HCT116 (cell line): ENCODE measurements at regions not wholly inside any gene's neighbourhood (a gene's known extent, or its start where the extent isn't known, plus 50 kb on each side); places are given as distances from the start of the nearest gene placed in this dataset.

ENCODE experiments used
- ATAC-seq: fragments of 200-7000 bp; cut with Tn5 transposase; 2 replicates; pipeline ENCODE4 v1.9.1; 2020; ENCODE audit warnings: mild to moderate bottlenecking, moderate library complexity
- BruUV-seq: library from RNA; stranded (reverse); fragments of 400-500 nt; replicated peaks from 2 replicates; lab custom pipeline; 2021; lab: Mats Ljungman, UMichigan
- CTCF ChIA-PET: fragments of 300-600 bp; sonication (Branson Sonifier 250); formaldehyde crosslinking; loops from one replicate; lab custom pipeline; 2021; ENCODE audit warnings: antibody characterized with exemption; lab: Charles Lee
- POLR2A ChIA-PET: fragments of 300-600, 350-600 bp; sonication (Branson Sonifier 250); formaldehyde crosslinking; loops from one replicate; lab custom pipeline; 2021; ENCODE audit warnings: antibody characterized with exemption; lab: Charles Lee
- RAD21 ChIA-PET, 2 experiments: fragments of 300-600 bp; sonication (Branson Sonifier 250); formaldehyde crosslinking; loops; one replicate each; lab custom pipeline; 2023; ENCODE audit warnings: low total read pairs in 2 of 2; ENCODE audit not compliant: uncharacterized antibody in 2 of 2, unreplicated experiment in 2 of 2, low non-redundant PET in 1 of 2; lab: Charles Lee
- DNase-seq: peaks from one replicate; pipeline ENCODE4 v3.0.0-alpha.2; 2010; ENCODE audit warnings: low read depth, low spot score
- H2AFZ ChIP-seq: fragments of 200-600 bp; shearing (Covaris generic), sonication (generic); 2 replicates; pipeline ENCODE4 v1.6.1; 2017; ENCODE audit warnings: low read depth, mixed run types, mixed read lengths, antibody characterized with exemption, low read length; ENCODE audit not compliant: poor library complexity, severe bottlenecking
- H3K27ac ChIP-seq: 2 replicates; pipeline ENCODE4 v1.5.1; 2012; ENCODE audit warnings: low read depth, low read length
- H3K27me3 ChIP-seq: fragments of 200-600 bp; sonication (generic); 2 replicates; pipeline ENCODE4 v1.6.1; 2016; ENCODE audit warnings: mixed run types, low read length, mixed read lengths; ENCODE audit not compliant: insufficient read depth
- H3K36me3 ChIP-seq, 2 experiments: fragments of 200-500 bp in 1 of 2; fragments of 200-600 bp in 1 of 2; sonication (Bioruptor generic) in 1 of 2; sonication (generic) in 1 of 2; 2 replicates each; pipeline versions ENCODE4 v1.5.1 to v1.6.1; 2014 to 2016; ENCODE audit warnings: low read length in 2 of 2, inconsistent platforms in 1 of 2, mixed read lengths in 1 of 2, mixed run types in 1 of 2; ENCODE audit not compliant: insufficient read depth in 2 of 2, control insufficient read depth in 1 of 2
- H3K4me1 ChIP-seq, 2 experiments: fragments of 200-600 bp in 1 of 2; sonication (generic) in 1 of 2; 2 replicates each; pipeline versions ENCODE4 v1.5.1 to v1.6.1; 2012 to 2017; ENCODE audit warnings: low read length in 2 of 2, inconsistent platforms in 1 of 2, mild to moderate bottlenecking in 1 of 2, mixed read lengths in 1 of 2, mixed run types in 1 of 2, moderate library complexity in 1 of 2; ENCODE audit not compliant: insufficient read depth in 2 of 2, control insufficient read depth in 1 of 2
- H3K4me2 ChIP-seq: fragments of 200-600 bp; sonication (generic); 2 replicates; pipeline ENCODE4 v1.6.1; 2017; ENCODE audit warnings: mixed run types, low read length, mixed read lengths
- H3K4me3 ChIP-seq, 2 experiments: fragments of 200-600 bp in 1 of 2; sonication (generic) in 1 of 2; replicated peaks in 1 of 2; 2 replicates each; pipeline ENCODE4 v1.5.1; 2011 to 2016; ENCODE audit warnings: low read length in 2 of 2, control low read depth in 1 of 2, low read depth in 1 of 2, mild to moderate bottlenecking in 1 of 2, mixed read lengths in 1 of 2, mixed run types in 1 of 2
- H3K79me2 ChIP-seq: fragments of 200-600 bp; sonication (generic); 2 replicates; pipeline ENCODE4 v1.6.1; 2017; ENCODE audit warnings: mild to moderate bottlenecking, mixed run types, low read length, moderate library complexity, mixed read lengths; ENCODE audit not compliant: insufficient read depth
- H3K9ac ChIP-seq: fragments of 200-600 bp; sonication (generic); 2 replicates; pipeline ENCODE4 v1.6.1; 2016; ENCODE audit warnings: low read length, mixed read lengths
- H3K9me2 ChIP-seq: fragments of 200-600 bp; sonication (generic), shearing (Covaris generic); 2 replicates; pipeline ENCODE4 v1.6.1; 2017; ENCODE audit warnings: mixed run types, mild to moderate bottlenecking, moderate library complexity; ENCODE audit not compliant: insufficient read depth
- H3K9me3 ChIP-seq, 2 experiments: fragments of 200-500 bp in 1 of 2; fragments of 200-600 bp in 1 of 2; sonication (Bioruptor generic) in 1 of 2; sonication (generic) in 1 of 2; 2 replicates each; pipeline ENCODE4 v1.6.1; 2014 to 2017; ENCODE audit warnings: low read length in 2 of 2, mixed read lengths in 2 of 2, inconsistent platforms in 1 of 2, low read depth in 1 of 2, mild to moderate bottlenecking in 1 of 2, mixed run types in 1 of 2, moderate library complexity in 1 of 2; ENCODE audit not compliant: control insufficient read depth in 1 of 2, insufficient read depth in 1 of 2
- H4K20me1 ChIP-seq: fragments of 200-600 bp; sonication (generic), shearing (Covaris generic); 2 replicates; pipeline ENCODE4 v1.6.1; 2017; ENCODE audit warnings: mixed run types, mild to moderate bottlenecking, moderate library complexity; ENCODE audit not compliant: insufficient read depth
- CBX3 ChIP-seq: IDR thresholded peaks from 2 replicates; pipeline ENCODE4 v1.6.1; 2012; ENCODE audit warnings: low read depth
- CEBPB ChIP-seq: IDR thresholded peaks from 2 replicates; pipeline ENCODE4 v1.6.1; 2012; ENCODE audit warnings: low read depth
- JUND ChIP-seq: IDR thresholded peaks from 2 replicates; pipeline ENCODE4 v1.6.1; 2012
- POLR2A ChIP-seq: IDR thresholded peaks from 2 replicates; pipeline ENCODE4 v1.7.0; 2011; ENCODE audit warnings: borderline replicate concordance; ENCODE audit not compliant: insufficient read depth, insufficient read length; ENCODE audit errors: extremely low read depth
- POLR2AphosphoS5 ChIP-seq: IDR thresholded peaks from 2 replicates; pipeline ENCODE4 v1.6.1; 2011; ENCODE audit warnings: mild to moderate bottlenecking, low read depth, low read length, moderate library complexity
- RAD21 ChIP-seq: IDR thresholded peaks from 2 replicates; pipeline ENCODE4 v1.6.1; 2012; ENCODE audit warnings: low read depth, mild to moderate bottlenecking
- SIN3A ChIP-seq: IDR thresholded peaks from 2 replicates; pipeline ENCODE4 v1.6.1; 2012; ENCODE audit warnings: low read depth
- SRF ChIP-seq: IDR thresholded peaks from 2 replicates; pipeline ENCODE4 v1.6.1; 2012; ENCODE audit warnings: low read depth
- TCF7L2 ChIP-seq: IDR thresholded peaks from 2 replicates; pipeline ENCODE4 v1.7.0; 2011; ENCODE audit warnings: borderline replicate concordance, inconsistent platforms; ENCODE audit not compliant: insufficient read depth, insufficient read length; ENCODE audit errors: extremely low read depth
- ZNF274 ChIP-seq: fragments of 200-500 bp; sonication (Bioruptor generic); IDR thresholded peaks from 2 replicates; pipeline ENCODE4 v1.6.1; 2014; ENCODE audit warnings: mild to moderate bottlenecking, low read depth, low read length, inconsistent platforms
- intact Hi-C: fragments of 100-400 bp; cut with micrococcal nuclease; formaldehyde crosslinking; loops from 2 replicates; pipeline ENCODE4 v1.10.0; 2022
- TF ChIP-seq, protein P1 (sequence below): IDR thresholded peaks from 2 replicates; pipeline ENCODE4 v1.6.1; 2011; ENCODE audit warnings: mild to moderate bottlenecking, low read length, moderate library complexity; ENCODE audit not compliant: insufficient replicate concordance; ENCODE audit errors: extremely low read depth
- TF ChIP-seq, protein P2 (sequence below): IDR thresholded peaks from 2 replicates; pipeline ENCODE4 v1.6.1; 2012; ENCODE audit warnings: low read depth
- TF ChIP-seq, protein P3 (sequence below), 3 experiments: fragments of 200-600 bp in 1 of 3; sonication (generic) in 1 of 3; IDR thresholded peaks in 2 of 3; conservative IDR thresholded peaks in 1 of 3; 2 replicates each; pipeline ENCODE4 v1.5.1; 2012 to 2017; ENCODE audit warnings: low read depth in 2 of 3, low read length in 2 of 3, antibody characterized with exemption in 1 of 3, borderline replicate concordance in 1 of 3, control low read depth in 1 of 3, mild to moderate bottlenecking in 1 of 3, mixed read lengths in 1 of 3, mixed run types in 1 of 3, moderate library complexity in 1 of 3; ENCODE audit not compliant: insufficient read depth in 1 of 3
- TF ChIP-seq, protein P4 (sequence below): IDR thresholded peaks from 2 replicates; pipeline ENCODE4 v1.6.1; 2012
- TF ChIP-seq, protein P5 (sequence below): IDR thresholded peaks from 2 replicates; pipeline ENCODE4 v1.6.1; 2012

DNA sequence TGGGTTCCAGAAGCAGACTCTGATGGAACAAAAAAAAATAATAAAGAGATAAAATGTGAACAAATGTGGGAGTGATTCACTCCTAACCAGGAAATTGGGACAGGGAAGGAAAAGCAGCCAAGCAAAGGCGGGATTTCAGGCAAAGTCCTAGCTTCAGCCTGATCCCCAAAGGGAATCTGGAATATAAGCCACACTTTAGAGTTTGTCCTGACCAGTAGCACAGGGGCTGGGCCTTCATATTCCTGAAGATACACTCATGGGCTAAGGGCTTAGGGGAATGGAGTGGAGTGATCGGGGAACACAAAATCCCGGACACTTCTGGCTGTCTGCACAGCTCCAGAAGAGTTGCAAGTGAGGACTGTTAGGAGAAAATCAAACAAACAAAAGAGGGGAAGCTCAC is 135.0 kb upstream of the COL8A1 start (continued):
- TF ChIP-seq, protein P1, sequence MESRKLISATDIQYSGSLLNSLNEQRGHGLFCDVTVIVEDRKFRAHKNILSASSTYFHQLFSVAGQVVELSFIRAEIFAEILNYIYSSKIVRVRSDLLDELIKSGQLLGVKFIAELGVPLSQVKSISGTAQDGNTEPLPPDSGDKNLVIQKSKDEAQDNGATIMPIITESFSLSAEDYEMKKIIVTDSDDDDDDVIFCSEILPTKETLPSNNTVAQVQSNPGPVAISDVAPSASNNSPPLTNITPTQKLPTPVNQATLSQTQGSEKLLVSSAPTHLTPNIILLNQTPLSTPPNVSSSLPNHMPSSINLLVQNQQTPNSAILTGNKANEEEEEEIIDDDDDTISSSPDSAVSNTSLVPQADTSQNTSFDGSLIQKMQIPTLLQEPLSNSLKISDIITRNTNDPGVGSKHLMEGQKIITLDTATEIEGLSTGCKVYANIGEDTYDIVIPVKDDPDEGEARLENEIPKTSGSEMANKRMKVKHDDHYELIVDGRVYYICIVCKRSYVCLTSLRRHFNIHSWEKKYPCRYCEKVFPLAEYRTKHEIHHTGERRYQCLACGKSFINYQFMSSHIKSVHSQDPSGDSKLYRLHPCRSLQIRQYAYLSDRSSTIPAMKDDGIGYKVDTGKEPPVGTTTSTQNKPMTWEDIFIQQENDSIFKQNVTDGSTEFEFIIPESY: no peak
- no peak for TF ChIP-seq SRF
- no peak for TF ChIP-seq CEBPB
- no peak for TF ChIP-seq JUND
- no peak for TF ChIP-seq POLR2A

DNA sequence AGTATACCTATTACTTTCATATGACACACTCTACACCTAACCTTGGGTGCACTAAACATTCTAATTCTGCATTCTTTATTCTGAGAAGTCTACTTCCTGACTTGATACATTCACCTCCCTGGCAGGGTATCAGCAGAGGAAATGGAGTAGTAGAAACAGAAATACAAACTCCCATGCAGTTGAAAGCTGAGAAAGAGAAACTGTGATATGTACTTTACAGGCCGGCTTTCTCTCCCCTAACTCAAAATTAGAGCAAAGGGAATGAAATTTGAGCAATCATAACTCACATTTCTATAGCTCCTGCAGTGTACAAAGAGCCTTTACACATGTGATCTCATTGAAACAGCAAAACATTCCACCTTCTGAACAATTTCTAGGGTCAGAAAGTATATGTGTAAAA is 135.5 kb upstream of the COL8A1 start:
- no peaks in the 10 kb centered on the region for H3K9me3 ChIP-seq
- ChIA-PET POLR2A (no interaction called here), CTCF (no interaction called here), RAD21 (no interaction called here)
- H4K20me1 ChIP-seq: no peaks in the 10 kb centered on the region
- no peak for DNase-seq
- no peak overlapping the region for H3K27ac ChIP-seq
- no peaks in the 10 kb centered on the region for H3K4me1 ChIP-seq
- no peak overlapping the region for H3K9ac ChIP-seq
- no peak overlapping the region for H3K4me2 ChIP-seq
- H3K9me2 ChIP-seq: no peaks in the 10 kb centered on the region
- peaks cover 18% of the 10 kb centered on the region for H3K27me3 ChIP-seq
- no peak overlapping the region for H2AFZ ChIP-seq
- H3K4me3 ChIP-seq: no peak overlapping the region
- H3K79me2 ChIP-seq: no peaks in the 10 kb centered on the region
- no peak for ATAC-seq
- no TSS peak for BruUV-seq
- no peaks in the 10 kb centered on the region for H3K36me3 ChIP-seq
- intact Hi-C loops: no loop called here
- TF ChIP-seq, protein P2, sequence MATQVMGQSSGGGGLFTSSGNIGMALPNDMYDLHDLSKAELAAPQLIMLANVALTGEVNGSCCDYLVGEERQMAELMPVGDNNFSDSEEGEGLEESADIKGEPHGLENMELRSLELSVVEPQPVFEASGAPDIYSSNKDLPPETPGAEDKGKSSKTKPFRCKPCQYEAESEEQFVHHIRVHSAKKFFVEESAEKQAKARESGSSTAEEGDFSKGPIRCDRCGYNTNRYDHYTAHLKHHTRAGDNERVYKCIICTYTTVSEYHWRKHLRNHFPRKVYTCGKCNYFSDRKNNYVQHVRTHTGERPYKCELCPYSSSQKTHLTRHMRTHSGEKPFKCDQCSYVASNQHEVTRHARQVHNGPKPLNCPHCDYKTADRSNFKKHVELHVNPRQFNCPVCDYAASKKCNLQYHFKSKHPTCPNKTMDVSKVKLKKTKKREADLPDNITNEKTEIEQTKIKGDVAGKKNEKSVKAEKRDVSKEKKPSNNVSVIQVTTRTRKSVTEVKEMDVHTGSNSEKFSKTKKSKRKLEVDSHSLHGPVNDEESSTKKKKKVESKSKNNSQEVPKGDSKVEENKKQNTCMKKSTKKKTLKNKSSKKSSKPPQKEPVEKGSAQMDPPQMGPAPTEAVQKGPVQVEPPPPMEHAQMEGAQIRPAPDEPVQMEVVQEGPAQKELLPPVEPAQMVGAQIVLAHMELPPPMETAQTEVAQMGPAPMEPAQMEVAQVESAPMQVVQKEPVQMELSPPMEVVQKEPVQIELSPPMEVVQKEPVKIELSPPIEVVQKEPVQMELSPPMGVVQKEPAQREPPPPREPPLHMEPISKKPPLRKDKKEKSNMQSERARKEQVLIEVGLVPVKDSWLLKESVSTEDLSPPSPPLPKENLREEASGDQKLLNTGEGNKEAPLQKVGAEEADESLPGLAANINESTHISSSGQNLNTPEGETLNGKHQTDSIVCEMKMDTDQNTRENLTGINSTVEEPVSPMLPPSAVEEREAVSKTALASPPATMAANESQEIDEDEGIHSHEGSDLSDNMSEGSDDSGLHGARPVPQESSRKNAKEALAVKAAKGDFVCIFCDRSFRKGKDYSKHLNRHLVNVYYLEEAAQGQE: no peak
- TF ChIP-seq POLR2A: no peak
- no peak for TF ChIP-seq SIN3A
- TF ChIP-seq, protein P3, sequence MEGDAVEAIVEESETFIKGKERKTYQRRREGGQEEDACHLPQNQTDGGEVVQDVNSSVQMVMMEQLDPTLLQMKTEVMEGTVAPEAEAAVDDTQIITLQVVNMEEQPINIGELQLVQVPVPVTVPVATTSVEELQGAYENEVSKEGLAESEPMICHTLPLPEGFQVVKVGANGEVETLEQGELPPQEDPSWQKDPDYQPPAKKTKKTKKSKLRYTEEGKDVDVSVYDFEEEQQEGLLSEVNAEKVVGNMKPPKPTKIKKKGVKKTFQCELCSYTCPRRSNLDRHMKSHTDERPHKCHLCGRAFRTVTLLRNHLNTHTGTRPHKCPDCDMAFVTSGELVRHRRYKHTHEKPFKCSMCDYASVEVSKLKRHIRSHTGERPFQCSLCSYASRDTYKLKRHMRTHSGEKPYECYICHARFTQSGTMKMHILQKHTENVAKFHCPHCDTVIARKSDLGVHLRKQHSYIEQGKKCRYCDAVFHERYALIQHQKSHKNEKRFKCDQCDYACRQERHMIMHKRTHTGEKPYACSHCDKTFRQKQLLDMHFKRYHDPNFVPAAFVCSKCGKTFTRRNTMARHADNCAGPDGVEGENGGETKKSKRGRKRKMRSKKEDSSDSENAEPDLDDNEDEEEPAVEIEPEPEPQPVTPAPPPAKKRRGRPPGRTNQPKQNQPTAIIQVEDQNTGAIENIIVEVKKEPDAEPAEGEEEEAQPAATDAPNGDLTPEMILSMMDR (IDR thresholded peaks at IDR 0.05 in 2 of 3, conservative IDR thresholded peaks at IDR 0.05 in 1 of 3; ENCODE audit: borderline replicate concordance in 1 of 3, insufficient read depth in 1 of 3, low read depth in 2 of 3, low read length in 2 of 3): no peak
- TF ChIP-seq TCF7L2: no peak
- no peak for TF ChIP-seq POLR2AphosphoS5
- TF ChIP-seq, protein P4, sequence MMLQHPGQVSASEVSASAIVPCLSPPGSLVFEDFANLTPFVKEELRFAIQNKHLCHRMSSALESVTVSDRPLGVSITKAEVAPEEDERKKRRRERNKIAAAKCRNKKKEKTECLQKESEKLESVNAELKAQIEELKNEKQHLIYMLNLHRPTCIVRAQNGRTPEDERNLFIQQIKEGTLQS: no peak
- TF ChIP-seq RAD21: no peak
- no peak for TF ChIP-seq SRF
- TF ChIP-seq ZNF274: no peak
- TF ChIP-seq, protein P5, sequence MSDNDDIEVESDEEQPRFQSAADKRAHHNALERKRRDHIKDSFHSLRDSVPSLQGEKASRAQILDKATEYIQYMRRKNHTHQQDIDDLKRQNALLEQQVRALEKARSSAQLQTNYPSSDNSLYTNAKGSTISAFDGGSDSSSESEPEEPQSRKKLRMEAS: no peak
- TF ChIP-seq CBX3: no peak
- TF ChIP-seq, protein P1: no peak
